Skeletal muscle tissue (tissue), 3 donors: ENCODE measurements at regions not wholly inside any gene's neighbourhood (a gene's known extent, or its start where the extent isn't known, plus 50 kb on each side); places are given as distances from the start of the nearest gene placed in this dataset.

ENCODE experiments used
- H3K27ac ChIP-seq: one replicate; pipeline ENCODE4 v1.7.0; 2013; ENCODE audit warnings: mild to moderate bottlenecking, low read depth, low read length, inconsistent platforms
- H3K27me3 ChIP-seq, 3 donors: one replicate each; pipeline ENCODE4 v1.7.0; 2013; ENCODE audit warnings: low read length in 3 of 3; ENCODE audit not compliant: control insufficient read depth in 3 of 3, insufficient read depth in 3 of 3
- H3K36me3 ChIP-seq, 3 donors: one replicate each; pipeline ENCODE4 v1.7.0; 2013; ENCODE audit warnings: low read length in 3 of 3; ENCODE audit not compliant: control insufficient read depth in 3 of 3, insufficient read depth in 3 of 3
- H3K4me1 ChIP-seq, 3 donors: one replicate each; pipeline ENCODE4 v1.7.0; 2013; ENCODE audit warnings: low read length in 3 of 3, mild to moderate bottlenecking in 3 of 3; ENCODE audit not compliant: control insufficient read depth in 3 of 3, insufficient read depth in 3 of 3
- H3K4me3 ChIP-seq, 3 donors: one replicate each; pipeline ENCODE4 v1.7.0; 2013; ENCODE audit warnings: low read length in 3 of 3
- H3K9ac ChIP-seq, 3 donors: one replicate each; pipeline ENCODE4 v1.7.0; 2013; ENCODE audit warnings: low read length in 3 of 3, mild to moderate bottlenecking in 3 of 3, moderate library complexity in 2 of 3, low read depth in 1 of 3
- H3K9me3 ChIP-seq, 3 donors: one replicate each; pipeline ENCODE4 v1.7.0; 2013; ENCODE audit warnings: low read length in 3 of 3; ENCODE audit not compliant: control insufficient read depth in 3 of 3
- donor health status: Osteomylitis.

GRCh38 chr12:87280356-87280755 is 748.8 kb downstream of the C12orf50 start:
- Histone ChIP-seq H3K9me3 (no peaks in the 10 kb centered on the region), H3K27ac (no peak overlapping the region), H3K36me3 (no peaks in the 10 kb centered on the region)

GRCh38 chr12:87274594-87275245 is 754.5 kb downstream of the C12orf50 start:
- Histone ChIP-seq H3K4me1 (no peaks in the 10 kb centered on the region), H3K9ac (no peak overlapping the region), H3K27me3 (no peaks in the 10 kb centered on the region), H3K9me3 (no peaks in the 10 kb centered on the region), H3K36me3 (no peaks in the 10 kb centered on the region), H3K27ac (no peak overlapping the region), H3K4me3 (no peak overlapping the region)

More at GRCh38 chr12:87280356-87280755, 748.8 kb downstream of the C12orf50 start:
- Histone ChIP-seq H3K9ac (no peak overlapping the region), H3K4me1 (no peaks in the 10 kb centered on the region), H3K27me3 (no peaks in the 10 kb centered on the region), H3K4me3 (no peak overlapping the region)

GRCh38 chr12:87272851-87273250 is 756.4 kb downstream of the C12orf50 start:
- no peaks in the 10 kb centered on the region for H3K36me3 ChIP-seq
- no peak overlapping the region for H3K27ac ChIP-seq
- H3K4me1 ChIP-seq: no peaks in the 10 kb centered on the region
- H3K27me3 ChIP-seq: no peaks in the 10 kb centered on the region
- H3K9ac ChIP-seq: no peak overlapping the region
- H3K4me3 ChIP-seq: no peak overlapping the region
- no peaks in the 10 kb centered on the region for H3K9me3 ChIP-seq

- no peak overlapping the region for H3K27ac ChIP-seq
- H3K4me1 ChIP-seq: no peaks in the 10 kb centered on the region
- no peak overlapping the region for H3K9ac ChIP-seq
- H3K27me3 ChIP-seq: no peaks in the 10 kb centered on the region
- no peaks in the 10 kb centered on the region for H3K9me3 ChIP-seq
- no peaks in the 10 kb centered on the region for H3K36me3 ChIP-seq
- H3K4me3 ChIP-seq: no peak overlapping the region
These were observed 758.3 kb downstream of the C12orf50 start for GRCh38 chr12:87270919-87271318.

- no peaks in the 10 kb centered on the region for H3K9me3 ChIP-seq
- no peak overlapping the region for H3K9ac ChIP-seq
- H3K36me3 ChIP-seq: no peaks in the 10 kb centered on the region
- H3K27ac ChIP-seq: no peak overlapping the region
- no peaks in the 10 kb centered on the region for H3K27me3 ChIP-seq
- no peaks in the 10 kb centered on the region for H3K4me1 ChIP-seq
- H3K4me3 ChIP-seq: no peak overlapping the region
These were observed 762.9 kb downstream of the C12orf50 start for GRCh38 chr12:87266305-87266704.

GRCh38 chr12:87259391-87259790 is 769.8 kb downstream of the C12orf50 start:
- Histone ChIP-seq H3K9ac (no peak overlapping the region), H3K27me3 (no peaks in the 10 kb centered on the region), H3K27ac (no peak overlapping the region), H3K4me3 (no peak overlapping the region), H3K9me3 (no peaks in the 10 kb centered on the region), H3K36me3 (no peaks in the 10 kb centered on the region), H3K4me1 (no peaks in the 10 kb centered on the region)

- no peaks in the 10 kb centered on the region for H3K4me1 ChIP-seq
- no peak overlapping the region for H3K9ac ChIP-seq
- H3K27ac ChIP-seq: no peak overlapping the region
- no peaks in the 10 kb centered on the region for H3K9me3 ChIP-seq
- H3K27me3 ChIP-seq: no peaks in the 10 kb centered on the region
- H3K36me3 ChIP-seq: no peaks in the 10 kb centered on the region
- H3K4me3 ChIP-seq: no peak overlapping the region
These were observed 774.7 kb downstream of the C12orf50 start for GRCh38 chr12:87254381-87255030.

GRCh38 chr12:87253157-87253556 is 776.0 kb downstream of the C12orf50 start:
- Histone ChIP-seq H3K4me3 (no peak overlapping the region), H3K36me3 (no peaks in the 10 kb centered on the region), H3K9me3 (no peaks in the 10 kb centered on the region), H3K9ac (no peak overlapping the region), H3K27ac (no peak overlapping the region), H3K27me3 (no peaks in the 10 kb centered on the region), H3K4me1 (no peaks in the 10 kb centered on the region)

- H3K4me3 ChIP-seq: no peak overlapping the region
- no peaks in the 10 kb centered on the region for H3K4me1 ChIP-seq
- H3K9ac ChIP-seq: no peak overlapping the region
- no peak overlapping the region for H3K27ac ChIP-seq
- H3K9me3 ChIP-seq: no peaks in the 10 kb centered on the region
- H3K36me3 ChIP-seq: no peaks in the 10 kb centered on the region
- H3K27me3 ChIP-seq: no peaks in the 10 kb centered on the region
These were observed 782.5 kb downstream of the C12orf50 start for GRCh38 chr12:87246726-87247125.

- Histone ChIP-seq H3K9me3 (no peaks in the 10 kb centered on the region), H3K4me3 (no peak overlapping the region), H3K9ac (no peak overlapping the region), H3K36me3 (no peaks in the 10 kb centered on the region), H3K27me3 (no peaks in the 10 kb centered on the region), H3K27ac (no peak overlapping the region), H3K4me1 (no peaks in the 10 kb centered on the region)
These were observed 790.7 kb downstream of the C12orf50 start for GRCh38 chr12:87238466-87238865.
